Hypothalamus (tissue), 51 donors: ENCODE measurements at regions not wholly inside any gene's neighbourhood (a gene's known extent, or its start where the extent isn't known, plus 50 kb on each side); places are given as distances from the start of the nearest gene placed in this dataset.
"Not testable (repeated sequence)": the region's sequence is repeated elsewhere in the genome, so short reads cannot be mapped to it uniquely, and the experiment has no call there.

Source experiments
- DNase-seq, 51 donors: peaks; one replicate each; lab custom pipeline; 2025; lab: John Stamatoyannopoulos, UW

GRCh38 chr4:186775902-186776301, 52.2 kb upstream of the FAT1 start:
- no peak for DNase-seq

- no peak for DNase-seq
These were observed 54.5 kb upstream of the FAT1 start for GRCh38 chr4:186778134-186778533.

GRCh38 chr4:186780291-186781031, 56.8 kb upstream of the FAT1 start:
- DNase-seq: no peak

GRCh38 chr4:186781032-186781917, 57.6 kb upstream of the FAT1 start:
- DNase-seq: no peak

- DNase-seq: no peak
These were observed 58.6 kb upstream of the FAT1 start for GRCh38 chr4:186782302-186782701.

- no peak for DNase-seq
These were observed 63.9 kb upstream of the FAT1 start for GRCh38 chr4:186787536-186787935.

- no peak for DNase-seq
These were observed 66.0 kb upstream of the FAT1 start for GRCh38 chr4:186789651-186790050.

GRCh38 chr4:186790630-186791029, 67.0 kb upstream of the FAT1 start:
- no peak for DNase-seq

GRCh38 chr4:186792728-186793366, 69.2 kb upstream of the FAT1 start:
- DNase-seq: no peak

- DNase-seq: no peak
These were observed 75.4 kb upstream of the FAT1 start for GRCh38 chr4:186798951-186799659.

GRCh38 chr4:186805020-186805820, 81.6 kb upstream of the FAT1 start:
- DNase-seq: no peak

GRCh38 chr4:186805917-186806316, 82.3 kb upstream of the FAT1 start:
- not testable (repeated sequence) for DNase-seq

GRCh38 chr4:186806679-186807421, 83.2 kb upstream of the FAT1 start:
- no peak for DNase-seq

GRCh38 chr4:186807808-186808629, 84.4 kb upstream of the FAT1 start:
- DNase-seq: no peak

GRCh38 chr4:186808630-186809018, 85.0 kb upstream of the FAT1 start:
- DNase-seq: no peak

GRCh38 chr4:186809070-186809469, 85.4 kb upstream of the FAT1 start:
- DNase-seq: no peak

GRCh38 chr4:186810613-186811150, 87.0 kb upstream of the FAT1 start:
- no peak for DNase-seq

- DNase-seq: no peak
These were observed 88.9 kb upstream of the FAT1 start for GRCh38 chr4:186812592-186812991.
